ENCODE measurements at regions not wholly inside any gene's neighbourhood (a gene's known extent, or its start where the extent isn't known, plus 50 kb on each side); places are given as distances from the start of the nearest gene placed in this dataset.

- Mint-ChIP-seq H3K36me3 (ENCODE audit: insufficient read depth in 2 of 2) (no peaks in the 10 kb centered on the region), H3K4me1 (ENCODE audit: low read depth) (no peaks in the 10 kb centered on the region), H3K9me3 (no peaks in the 10 kb centered on the region), H3K27ac (no peak overlapping the region), H3K4me3 (no peak overlapping the region), H3K27me3 (ENCODE audit: low read depth) (no peaks in the 10 kb centered on the region)
- DNase-seq (no peak), ATAC-seq (replicated peaks in 1 of 2) (no peak)
Observed at GRCh38 chr9:99712214-99712613, 109.5 kb upstream of the NR4A3 start.

GRCh38 chr9:99713838-99714306 lies 107.8 kb upstream of the NR4A3 start:
- no peaks in the 10 kb centered on the region for H3K27me3 Mint-ChIP-seq (ENCODE audit: low read depth)
- H3K4me3 Mint-ChIP-seq = no peak overlapping the region
- DNase-seq = no peak
- ATAC-seq (replicated peaks in 1 of 2) = peak; percentile 36 to 41
- H3K9me3 Mint-ChIP-seq = no peaks in the 10 kb centered on the region
- H3K4me1 Mint-ChIP-seq (ENCODE audit: low read depth) = no peaks in the 10 kb centered on the region
- no peaks in the 10 kb centered on the region for H3K36me3 Mint-ChIP-seq (ENCODE audit: insufficient read depth in 2 of 2)
- H3K27ac Mint-ChIP-seq = peak overlapping the region; percentile 2

GRCh38 chr9:99718631-99719030 lies 103.1 kb upstream of the NR4A3 start:
- Mint-ChIP-seq H3K36me3 (ENCODE audit: insufficient read depth in 2 of 2) (no peaks in the 10 kb centered on the region), H3K27ac (no peak overlapping the region), H3K4me1 (ENCODE audit: low read depth) (peaks cover 26% of the 10 kb centered on the region), H3K27me3 (ENCODE audit: low read depth) (no peaks in the 10 kb centered on the region), H3K9me3 (no peaks in the 10 kb centered on the region), H3K4me3 (no peak overlapping the region)
- ATAC-seq (replicated peaks in 1 of 2) (no peak), DNase-seq (no peak)

DNA sequence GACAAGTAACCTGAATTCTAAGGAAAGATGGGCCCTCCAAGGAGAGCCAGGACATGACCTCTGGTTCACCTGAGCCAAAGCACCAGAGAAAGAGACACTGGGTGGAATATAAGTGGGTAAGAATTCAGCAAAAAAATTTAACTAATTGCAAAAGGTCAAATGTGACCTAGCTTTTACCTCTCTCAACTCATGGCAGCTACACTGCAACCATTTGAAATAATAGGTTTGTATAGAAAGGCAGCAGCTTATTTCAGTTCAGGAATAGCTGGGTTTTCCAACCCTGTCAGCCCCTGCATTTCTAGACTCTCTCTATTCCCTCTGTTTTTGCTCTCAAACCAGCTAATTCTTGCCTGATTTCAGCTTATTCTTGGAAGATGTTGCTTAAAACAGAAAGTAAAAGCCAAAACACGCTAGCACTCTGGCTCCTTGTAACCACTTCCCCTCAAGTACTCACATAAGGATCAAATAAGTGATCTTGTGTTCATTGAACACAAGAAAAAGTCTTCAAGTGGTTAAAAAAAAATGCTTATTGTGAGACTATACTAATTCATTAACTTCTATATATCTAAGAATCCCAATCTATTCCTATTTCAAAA lies 101.1 kb upstream of the NR4A3 start:
- no peaks in the 10 kb centered on the region for H3K36me3 Mint-ChIP-seq (ENCODE audit: insufficient read depth in 2 of 2)
- DNase-seq (peak in 1 of 2 donors; percentile 8), ATAC-seq (replicated peaks in 1 of 2) (peak; percentile 70 to 72)
- H3K4me3 Mint-ChIP-seq = peak overlapping the region; percentile 76 to 88
- peaks cover 26% of the 10 kb centered on the region for H3K4me1 Mint-ChIP-seq (ENCODE audit: low read depth)
- no peaks in the 10 kb centered on the region for H3K27me3 Mint-ChIP-seq (ENCODE audit: low read depth)
- H3K9me3 Mint-ChIP-seq = no peaks in the 10 kb centered on the region
- H3K27ac Mint-ChIP-seq = peak overlapping the region; percentile 98

DNA sequence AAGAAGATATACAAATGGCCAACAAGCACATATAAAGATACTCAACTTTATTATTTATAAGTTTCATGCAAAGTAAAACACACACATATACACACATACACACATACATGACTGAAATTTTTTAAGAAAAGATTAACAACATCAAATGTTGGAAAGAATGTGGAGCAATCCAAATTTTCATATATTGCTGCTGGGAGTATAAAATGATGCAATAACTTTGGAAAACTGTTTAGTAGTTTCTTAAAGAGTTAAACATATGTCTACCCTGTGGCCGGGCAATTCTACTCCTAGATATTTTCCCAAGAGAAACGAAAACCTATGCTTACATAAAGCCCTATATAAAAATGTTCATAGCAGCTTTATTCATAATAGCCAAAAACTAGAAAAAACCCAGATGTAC lies 99.8 kb upstream of the NR4A3 start:
- no peak for DNase-seq

GRCh38 chr9:99722877-99723276 lies 98.8 kb upstream of the NR4A3 start:
- Mint-ChIP-seq H3K27ac (no peak overlapping the region), H3K4me1 (ENCODE audit: low read depth) (peaks cover 26% of the 10 kb centered on the region), H3K36me3 (ENCODE audit: insufficient read depth in 2 of 2) (no peaks in the 10 kb centered on the region), H3K4me3 (no peak overlapping the region), H3K27me3 (ENCODE audit: low read depth) (no peaks in the 10 kb centered on the region), H3K9me3 (no peaks in the 10 kb centered on the region)
- ATAC-seq (replicated peaks in 1 of 2) = no peak
- no peak for DNase-seq

More for the DNA sequence above, 99.8 kb upstream of the NR4A3 start:
- Mint-ChIP-seq H3K27me3 (ENCODE audit: low read depth) (no peaks in the 10 kb centered on the region), H3K27ac (no peak overlapping the region), H3K4me1 (ENCODE audit: low read depth) (peaks cover 26% of the 10 kb centered on the region), H3K36me3 (ENCODE audit: insufficient read depth in 2 of 2) (no peaks in the 10 kb centered on the region), H3K9me3 (no peaks in the 10 kb centered on the region), H3K4me3 (no peak overlapping the region)
- no peak for ATAC-seq (replicated peaks in 1 of 2)

- no peaks in the 10 kb centered on the region for H3K9me3 Mint-ChIP-seq
- no peak overlapping the region for H3K27ac Mint-ChIP-seq
- ATAC-seq (replicated peaks in 1 of 2) = no peak
- no peak overlapping the region for H3K4me3 Mint-ChIP-seq
- H3K27me3 Mint-ChIP-seq (ENCODE audit: low read depth) = no peaks in the 10 kb centered on the region
- H3K4me1 Mint-ChIP-seq (ENCODE audit: low read depth) = peaks cover 24% of the 10 kb centered on the region
- H3K36me3 Mint-ChIP-seq (ENCODE audit: insufficient read depth in 2 of 2) = no peaks in the 10 kb centered on the region
- no peak for DNase-seq
Observed at GRCh38 chr9:99724640-99725039, 97.0 kb upstream of the NR4A3 start.

DNA sequence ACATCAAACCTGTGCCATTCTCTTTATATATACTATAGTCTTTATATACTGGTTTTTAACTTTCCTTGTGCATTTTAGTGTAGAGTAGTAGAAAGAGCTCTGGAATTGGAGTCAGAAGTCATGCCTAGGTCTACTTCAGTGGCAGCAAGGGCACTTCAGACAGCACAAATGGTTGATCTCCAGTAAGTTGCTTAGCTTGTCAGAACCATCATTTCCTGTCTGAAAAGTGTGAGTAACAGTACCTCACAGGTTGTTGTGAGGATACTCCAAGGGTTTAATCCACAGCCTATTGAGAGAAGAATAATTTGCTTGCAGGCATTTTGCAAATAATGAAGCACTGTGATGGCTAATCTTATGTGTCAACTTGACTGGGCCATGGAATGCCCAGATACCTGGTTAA lies 95.8 kb upstream of the NR4A3 start:
- Mint-ChIP-seq H3K4me1 (ENCODE audit: low read depth) (peaks cover 12% of the 10 kb centered on the region), H3K27me3 (ENCODE audit: low read depth) (no peaks in the 10 kb centered on the region), H3K4me3 (no peak overlapping the region), H3K27ac (no peak overlapping the region), H3K36me3 (ENCODE audit: insufficient read depth in 2 of 2) (no peaks in the 10 kb centered on the region), H3K9me3 (no peaks in the 10 kb centered on the region)
- DNase-seq (no peak), ATAC-seq (replicated peaks in 1 of 2) (peak in 1 of 2 donors; percentile 42)

DNA sequence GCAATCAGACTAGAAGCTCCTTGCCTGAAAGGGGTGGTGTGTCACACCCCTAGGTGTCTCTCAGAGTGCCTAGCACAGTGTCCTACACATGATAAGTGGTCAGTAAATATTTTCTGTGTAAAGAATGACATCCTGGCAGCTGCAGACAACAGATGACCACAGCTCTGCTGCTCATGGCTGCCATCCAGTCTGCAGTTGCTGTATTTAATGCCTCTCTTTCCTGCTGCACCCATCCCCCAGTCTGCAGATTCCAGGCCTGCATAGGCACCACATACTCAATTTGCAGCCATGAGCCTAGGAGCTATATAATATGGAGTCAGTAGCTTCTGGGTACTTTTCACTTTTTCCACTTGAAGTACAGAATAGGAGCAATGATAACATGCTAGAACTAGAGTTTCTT lies 94.9 kb upstream of the NR4A3 start:
- Mint-ChIP-seq H3K4me1 (ENCODE audit: low read depth) (peaks cover 7% of the 10 kb centered on the region), H3K4me3 (no peak overlapping the region), H3K27me3 (ENCODE audit: low read depth) (no peaks in the 10 kb centered on the region), H3K27ac (no peak overlapping the region), H3K36me3 (ENCODE audit: insufficient read depth in 2 of 2) (no peaks in the 10 kb centered on the region), H3K9me3 (no peaks in the 10 kb centered on the region)
- ATAC-seq (replicated peaks in 1 of 2) = no peak
- DNase-seq = no peak

GRCh38 chr9:99730062-99730461 lies 91.6 kb upstream of the NR4A3 start:
- Mint-ChIP-seq H3K9me3 (no peaks in the 10 kb centered on the region), H3K4me3 (no peak overlapping the region), H3K27me3 (ENCODE audit: low read depth) (peaks cover 20% of the 10 kb centered on the region), H3K27ac (no peak overlapping the region), H3K4me1 (ENCODE audit: low read depth) (no peaks in the 10 kb centered on the region), H3K36me3 (ENCODE audit: insufficient read depth in 2 of 2) (no peaks in the 10 kb centered on the region)
- ATAC-seq (replicated peaks in 1 of 2) = no peak
- no peak for DNase-seq

DNA sequence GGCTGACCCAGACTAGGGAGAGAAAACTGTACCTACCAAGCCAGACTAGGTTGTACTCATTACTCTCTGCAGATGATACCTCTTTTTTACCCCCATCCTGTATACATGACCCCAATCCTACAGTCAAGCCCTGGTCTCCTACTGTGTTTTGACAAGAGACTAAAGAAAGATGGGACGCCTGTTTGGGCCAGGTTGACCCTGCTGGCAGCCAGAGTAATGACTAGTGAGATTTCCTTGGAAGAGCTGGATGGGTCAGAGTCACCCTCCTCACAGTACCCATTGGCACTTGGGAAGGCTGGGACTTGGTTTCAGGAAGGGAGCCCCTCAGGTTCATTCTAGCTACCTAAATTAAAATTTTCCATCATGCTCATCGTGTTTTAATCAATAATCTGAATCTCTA lies 89.7 kb upstream of the NR4A3 start:
- Mint-ChIP-seq H3K36me3 (ENCODE audit: insufficient read depth in 2 of 2) (no peaks in the 10 kb centered on the region), H3K27me3 (ENCODE audit: low read depth) (peaks cover 20% of the 10 kb centered on the region), H3K9me3 (no peaks in the 10 kb centered on the region), H3K4me3 (no peak overlapping the region), H3K27ac (no peak overlapping the region), H3K4me1 (ENCODE audit: low read depth) (no peaks in the 10 kb centered on the region)
- ATAC-seq (replicated peaks in 1 of 2) = no peak
- DNase-seq = no peak

DNA sequence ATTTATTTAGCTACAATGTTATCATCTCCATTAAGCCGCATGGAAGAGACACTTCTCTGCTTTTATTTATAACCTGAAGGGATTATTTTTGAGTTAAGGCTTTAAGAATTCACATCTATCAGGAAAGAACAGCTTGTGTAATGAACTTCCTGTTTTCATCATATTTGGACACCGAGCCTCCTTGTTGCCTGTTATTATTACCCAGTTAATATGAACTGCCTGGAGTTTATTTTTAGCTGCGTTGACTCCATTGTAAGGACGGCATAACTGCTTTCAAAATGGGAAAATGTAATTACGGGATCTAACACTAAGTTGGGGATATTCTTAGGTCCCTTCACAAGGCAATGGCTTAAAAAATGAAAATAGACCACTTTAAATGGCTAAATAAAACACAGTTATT lies 89.0 kb upstream of the NR4A3 start:
- DNase-seq = no peak
- Mint-ChIP-seq H3K27me3 (ENCODE audit: low read depth) (peaks cover 26% of the 10 kb centered on the region), H3K4me3 (no peak overlapping the region), H3K36me3 (ENCODE audit: insufficient read depth in 2 of 2) (no peaks in the 10 kb centered on the region), H3K9me3 (no peaks in the 10 kb centered on the region), H3K27ac (no peak overlapping the region), H3K4me1 (ENCODE audit: low read depth) (no peaks in the 10 kb centered on the region)
- no peak for ATAC-seq (replicated peaks in 1 of 2)

DNA sequence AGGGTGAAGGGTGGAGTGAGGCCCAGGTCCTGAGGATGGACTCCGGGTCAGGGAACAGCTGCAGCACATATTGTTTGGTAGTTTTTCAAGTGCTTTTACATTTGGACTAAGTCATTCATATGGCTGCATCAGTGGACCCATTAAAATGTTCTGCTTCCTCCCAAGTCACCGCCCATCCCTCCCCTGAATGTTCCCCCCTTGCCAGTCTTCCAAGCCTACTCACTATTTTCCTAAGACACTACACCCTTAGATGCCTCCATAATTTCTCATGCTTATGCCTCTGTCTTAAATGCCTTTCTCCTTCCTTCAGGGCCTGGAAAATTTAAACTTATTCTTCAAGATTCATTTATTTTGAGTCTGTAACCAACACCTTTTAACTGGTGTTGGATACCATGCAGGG lies 86.6 kb upstream of the NR4A3 start:
- ATAC-seq (replicated peaks in 1 of 2) = no peak
- H3K4me1 Mint-ChIP-seq (ENCODE audit: low read depth) = no peaks in the 10 kb centered on the region

GRCh38 chr9:99736291-99736690 lies 85.4 kb upstream of the NR4A3 start:
- DNase-seq (no peak), ATAC-seq (replicated peaks in 1 of 2) (no peak)
- Mint-ChIP-seq H3K4me3 (no peak overlapping the region), H3K27ac (no peak overlapping the region), H3K9me3 (no peaks in the 10 kb centered on the region), H3K36me3 (ENCODE audit: insufficient read depth in 2 of 2) (no peaks in the 10 kb centered on the region), H3K4me1 (ENCODE audit: low read depth) (no peaks in the 10 kb centered on the region), H3K27me3 (ENCODE audit: low read depth) (peaks cover 28% of the 10 kb centered on the region)

More for the DNA sequence above, 86.6 kb upstream of the NR4A3 start:
- no peaks in the 10 kb centered on the region for H3K9me3 Mint-ChIP-seq
- H3K4me3 Mint-ChIP-seq = no peak overlapping the region
- DNase-seq = no peak
- H3K27ac Mint-ChIP-seq = no peak overlapping the region
- H3K27me3 Mint-ChIP-seq (ENCODE audit: low read depth) = peaks cover 28% of the 10 kb centered on the region
- no peaks in the 10 kb centered on the region for H3K36me3 Mint-ChIP-seq (ENCODE audit: insufficient read depth in 2 of 2)

All from activated T-cell treated with anti-CD3 and anti-CD28 coated beads, Interleukin-2, amount 50 U/mL, for 72 hours (primary cell).